ENCODE measurements at regions not wholly inside any gene's neighbourhood (a gene's known extent, or its start where the extent isn't known, plus 50 kb on each side); places are given as distances from the start of the nearest gene placed in this dataset.
"Not testable (repeated sequence)": the region's sequence is repeated elsewhere in the genome, so short reads cannot be mapped to it uniquely, and the experiment has no call there.

- Mint-ChIP-seq H3K27ac (no peak overlapping the region), H3K4me1 (no peaks in the 10 kb centered on the region), H3K36me3 (no peaks in the 10 kb centered on the region), H3K27me3 (no peaks in the 10 kb centered on the region), H3K9me3 (no peaks in the 10 kb centered on the region), H3K4me3 (no peak overlapping the region)
- CTCF ChIA-PET: interaction anchor here (1.0 kb wide), 1 partner anchor 8 kb away, joined by 4 read pairs; no protein-coding TSS in a partner anchor
- DNase-seq: no peak
Measured at GRCh38 chr2:113818382-113818951, 62.0 kb upstream of the SLC35F5 start.

DNA sequence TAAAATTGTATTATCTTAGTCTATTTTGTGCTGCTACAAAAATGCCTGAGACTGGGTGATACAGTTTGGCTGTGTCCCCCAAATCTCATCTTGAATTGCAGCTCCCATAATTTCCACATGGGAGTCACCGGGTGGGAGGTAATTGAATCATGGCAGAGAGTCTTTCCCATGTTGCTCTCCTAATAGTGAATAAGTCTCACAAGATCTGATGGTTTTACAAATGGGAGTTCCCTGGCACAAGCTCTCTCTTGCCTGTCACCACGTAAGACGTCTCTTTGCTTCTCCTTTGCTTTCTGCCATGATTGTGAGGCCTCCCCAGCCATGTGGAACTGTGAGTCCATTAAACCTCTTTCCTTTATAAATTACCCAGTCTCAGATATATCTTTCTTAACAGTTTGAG lies 57.0 kb upstream of the SLC35F5 start:
- H3K36me3 Mint-ChIP-seq, H3K27ac Mint-ChIP-seq, H3K9me3 Mint-ChIP-seq, H3K4me1 Mint-ChIP-seq, H3K4me3 Mint-ChIP-seq, H3K27me3 Mint-ChIP-seq, DNase-seq, CTCF ChIA-PET: not testable (repeated sequence)

DNA sequence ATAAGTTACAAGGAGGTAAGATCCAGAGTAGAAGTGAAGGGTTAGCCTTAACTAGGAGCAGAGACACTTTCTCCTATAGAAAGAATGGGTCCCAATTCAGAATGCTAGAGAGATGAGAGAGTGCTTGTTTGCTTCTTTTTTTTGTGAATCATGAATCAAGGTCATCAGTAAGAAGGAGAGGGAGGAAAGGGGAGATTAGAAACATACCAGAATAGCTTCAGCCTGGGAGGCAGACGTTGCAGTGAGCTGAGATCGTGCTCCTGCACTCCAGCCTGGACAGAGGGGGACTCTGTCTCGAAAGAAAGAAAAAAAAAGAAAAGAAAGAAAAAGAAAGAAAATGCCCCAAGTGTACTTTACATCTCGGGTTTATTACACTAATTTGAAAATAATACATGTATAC lies 55.8 kb upstream of the SLC35F5 start:
- no peak for DNase-seq
- Mint-ChIP-seq H3K36me3 (no peaks in the 10 kb centered on the region), H3K9me3 (peaks cover 2% of the 10 kb centered on the region), H3K4me3 (no peak overlapping the region), H3K4me1 (no peaks in the 10 kb centered on the region), H3K27ac (no peak overlapping the region), H3K27me3 (peaks cover 6% of the 10 kb centered on the region)
- CTCF ChIA-PET: no interaction called here

- Mint-ChIP-seq H3K9me3 (peaks cover 2% of the 10 kb centered on the region), H3K36me3 (no peaks in the 10 kb centered on the region), H3K27ac (no peak overlapping the region), H3K4me3 (no peak overlapping the region), H3K4me1 (no peaks in the 10 kb centered on the region), H3K27me3 (peaks cover 6% of the 10 kb centered on the region)
- no peak for DNase-seq
- CTCF ChIA-PET: interaction anchor here (1.3 kb wide), 1 partner anchor 10 kb away, joined by 4 read pairs; no protein-coding TSS in a partner anchor
Measured at GRCh38 chr2:113809076-113809736, 52.8 kb upstream of the SLC35F5 start.

DNA sequence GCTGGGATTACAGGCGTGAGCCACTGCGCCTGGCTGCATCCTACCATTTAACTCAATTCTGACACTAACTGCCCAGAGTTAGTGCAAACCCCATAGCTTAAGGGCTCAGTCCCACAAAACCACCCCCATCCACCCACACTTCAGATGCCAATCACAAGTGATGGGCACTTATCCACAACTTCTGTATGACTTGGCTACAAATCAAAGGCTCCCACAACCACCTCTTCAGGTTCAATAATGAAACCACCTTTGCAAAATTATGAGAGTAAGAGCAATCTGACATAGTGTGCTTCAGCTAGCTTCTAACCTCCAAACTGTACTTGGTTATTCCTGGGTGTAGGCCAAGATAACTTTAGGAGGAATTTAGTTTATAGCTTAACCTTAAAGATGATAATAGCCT lies 51.3 kb upstream of the SLC35F5 start:
- CTCF ChIA-PET: no interaction called here
- no peak for DNase-seq
- no peak overlapping the region for H3K27ac Mint-ChIP-seq
- peaks cover 6% of the 10 kb centered on the region for H3K27me3 Mint-ChIP-seq
- peaks cover 2% of the 10 kb centered on the region for H3K9me3 Mint-ChIP-seq
- no peak overlapping the region for H3K4me3 Mint-ChIP-seq
- H3K36me3 Mint-ChIP-seq: no peaks in the 10 kb centered on the region
- no peaks in the 10 kb centered on the region for H3K4me1 Mint-ChIP-seq

GRCh38 chr2:113806217-113806913 lies 49.9 kb upstream of the SLC35F5 start:
- DNase-seq: no peak
- no peak overlapping the region for H3K4me3 Mint-ChIP-seq
- CTCF ChIA-PET: no interaction called here

More at GRCh38 chr2:113806217-113806913, 49.9 kb upstream of the SLC35F5 start:
- H3K27me3 Mint-ChIP-seq: peaks cover 6% of the 10 kb centered on the region
- H3K4me1 Mint-ChIP-seq: no peaks in the 10 kb centered on the region
- H3K27ac Mint-ChIP-seq: no peak overlapping the region
- peaks cover 2% of the 10 kb centered on the region for H3K9me3 Mint-ChIP-seq
- H3K36me3 Mint-ChIP-seq: no peaks in the 10 kb centered on the region

Data from activated naive CD4-positive, alpha-beta T cell treated with anti-CD3 and anti-CD28 coated beads, Interleukin-2, amount 10 ng/mL, durations not matched to agents 7 days and 5 days (primary cell).